Breast epithelium (tissue), 4 donors: ENCODE measurements at regions not wholly inside any gene's neighbourhood (a gene's known extent, or its start where the extent isn't known, plus 50 kb on each side); places are given as distances from the start of the nearest gene placed in this dataset.

Experiments
- DNase-seq, 2 donors: peaks; one replicate each; pipeline ENCODE4 v3.0.0-alpha.2; 2019; ENCODE audit warnings: low spot score in 2 of 2
- H3K27ac ChIP-seq, 2 donors: fragments of 200-600 bp; sonication (generic) in 1 of 2; one replicate each; pipeline ENCODE4 v1.5.1; 2016 to 2019; ENCODE audit warnings: mild to moderate bottlenecking in 1 of 2
- H3K27me3 ChIP-seq, 2 donors: fragments of 200-600 bp; sonication (generic) in 1 of 2; one replicate each; pipeline versions ENCODE4 v1.5.1 to v1.6.0; 2017 to 2019; ENCODE audit warnings: control low read depth in 1 of 2, mild to moderate bottlenecking in 1 of 2
- H3K36me3 ChIP-seq: fragments of 200-600 bp; one replicate; pipeline ENCODE4 v1.5.1; 2019
- H3K4me1 ChIP-seq, 2 donors: fragments of 200-600 bp; sonication (generic); one replicate each; pipeline ENCODE4 v1.5.1; 2016 to 2019; ENCODE audit warnings: control low read depth in 1 of 2
- H3K4me3 ChIP-seq, 3 donors: fragments of 200-600 bp; sonication (generic); 1 replicate in 2 of 3; 2 replicates in 1 of 3; pipeline ENCODE4 v1.5.1; 2016 to 2019; ENCODE audit warnings: mild to moderate bottlenecking in 3 of 3, moderate library complexity in 2 of 3
- H3K9me3 ChIP-seq, 2 donors: fragments of 200-600 bp; sonication (generic) in 1 of 2; one replicate each; pipeline ENCODE4 v1.5.1; 2016 to 2019; ENCODE audit warnings: control low read depth in 1 of 2
- POLR2A ChIP-seq: fragments of 450-650 bp; IDR thresholded peaks from one replicate; pipeline ENCODE4 v1.6.1; 2016; ENCODE audit warnings: antibody characterized with exemption, mild to moderate bottlenecking, moderate library complexity
- POLR2AphosphoS5 ChIP-seq, 3 donors: sonication (generic); formaldehyde crosslinking; IDR thresholded peaks; one replicate each; pipeline ENCODE4 v1.6.1; 2017; ENCODE audit warnings: antibody characterized with exemption in 3 of 3
- intact Hi-C: fragments of 100-400 bp; cut with DNase I; formaldehyde crosslinking; loops from one replicate; pipeline ENCODE4 v1.15.1; 2023; ENCODE audit warnings: low total_unique reads
- TF ChIP-seq, protein P1 (sequence below), 3 donors: fragments of 450-650 bp; IDR thresholded peaks; one replicate each; pipeline ENCODE4 v1.5.1; 2016 to 2017; ENCODE audit warnings: antibody characterized with exemption in 3 of 3, mild to moderate bottlenecking in 3 of 3, moderate library complexity in 3 of 3

- H3K27me3 ChIP-seq: no peaks in the 10 kb centered on the region
- H3K9me3 ChIP-seq: no peaks in the 10 kb centered on the region
- H3K27ac ChIP-seq: no peak overlapping the region
- intact Hi-C loops: no loop called here
- H3K4me3 ChIP-seq: no peak overlapping the region
- H3K4me1 ChIP-seq: no peaks in the 10 kb centered on the region
- TF ChIP-seq POLR2A: no peak
- TF ChIP-seq, protein P1, sequence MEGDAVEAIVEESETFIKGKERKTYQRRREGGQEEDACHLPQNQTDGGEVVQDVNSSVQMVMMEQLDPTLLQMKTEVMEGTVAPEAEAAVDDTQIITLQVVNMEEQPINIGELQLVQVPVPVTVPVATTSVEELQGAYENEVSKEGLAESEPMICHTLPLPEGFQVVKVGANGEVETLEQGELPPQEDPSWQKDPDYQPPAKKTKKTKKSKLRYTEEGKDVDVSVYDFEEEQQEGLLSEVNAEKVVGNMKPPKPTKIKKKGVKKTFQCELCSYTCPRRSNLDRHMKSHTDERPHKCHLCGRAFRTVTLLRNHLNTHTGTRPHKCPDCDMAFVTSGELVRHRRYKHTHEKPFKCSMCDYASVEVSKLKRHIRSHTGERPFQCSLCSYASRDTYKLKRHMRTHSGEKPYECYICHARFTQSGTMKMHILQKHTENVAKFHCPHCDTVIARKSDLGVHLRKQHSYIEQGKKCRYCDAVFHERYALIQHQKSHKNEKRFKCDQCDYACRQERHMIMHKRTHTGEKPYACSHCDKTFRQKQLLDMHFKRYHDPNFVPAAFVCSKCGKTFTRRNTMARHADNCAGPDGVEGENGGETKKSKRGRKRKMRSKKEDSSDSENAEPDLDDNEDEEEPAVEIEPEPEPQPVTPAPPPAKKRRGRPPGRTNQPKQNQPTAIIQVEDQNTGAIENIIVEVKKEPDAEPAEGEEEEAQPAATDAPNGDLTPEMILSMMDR (IDR thresholded peaks at IDR 0.05): no peak
- no peaks in the 10 kb centered on the region for H3K36me3 ChIP-seq
- no peak for DNase-seq
These were observed 537.4 kb upstream of the LUZP2 start for GRCh38 chr11:23959462-23959861.

GRCh38 chr11:23961503-23962338 is 535.1 kb upstream of the LUZP2 start:
- intact Hi-C loops: no loop called here
- TF ChIP-seq, protein P1 (IDR thresholded peaks at IDR 0.05): no peak
- no peak for TF ChIP-seq POLR2AphosphoS5 (IDR thresholded peaks at IDR 0.05)
- Histone ChIP-seq H3K4me3 (no peak overlapping the region), H3K9me3 (no peaks in the 10 kb centered on the region), H3K4me1 (no peaks in the 10 kb centered on the region), H3K27ac (no peak overlapping the region), H3K36me3 (no peaks in the 10 kb centered on the region), H3K27me3 (no peaks in the 10 kb centered on the region)
- DNase-seq: no peak

- Histone ChIP-seq H3K27ac (no peak overlapping the region), H3K9me3 (no peaks in the 10 kb centered on the region), H3K36me3 (no peaks in the 10 kb centered on the region), H3K27me3 (no peaks in the 10 kb centered on the region), H3K4me1 (no peaks in the 10 kb centered on the region), H3K4me3 (no peak overlapping the region)
- intact Hi-C loops: no loop called here
- TF ChIP-seq POLR2A (no peak), POLR2AphosphoS5 (IDR thresholded peaks at IDR 0.05) (no peak)
- TF ChIP-seq, protein P1 (IDR thresholded peaks at IDR 0.05): no peak
- DNase-seq: no peak
These were observed 523.6 kb upstream of the LUZP2 start for GRCh38 chr11:23973244-23973643.

DNA sequence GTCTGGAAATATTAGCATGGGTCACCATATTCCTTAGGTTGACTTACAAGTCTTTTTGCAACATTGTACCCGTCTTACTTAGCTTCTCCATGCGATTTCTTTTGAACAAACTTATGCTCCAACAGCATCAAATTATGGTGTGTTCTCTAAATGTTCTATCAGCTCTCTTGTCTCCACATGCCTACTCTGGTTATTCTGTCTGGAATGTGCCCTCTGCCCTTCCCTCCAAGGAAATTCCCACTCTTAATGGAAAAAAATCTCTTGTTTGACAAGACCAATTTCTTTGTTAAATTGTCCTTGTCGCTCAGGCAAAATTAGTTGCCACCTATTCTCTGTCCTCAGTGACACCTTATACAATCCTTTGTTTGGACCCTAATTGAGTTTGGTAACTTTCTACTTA is 522.8 kb upstream of the LUZP2 start:
- H3K4me3 ChIP-seq: no peak overlapping the region
- no peaks in the 10 kb centered on the region for H3K36me3 ChIP-seq
- no peak for TF ChIP-seq POLR2AphosphoS5 (IDR thresholded peaks at IDR 0.05)
- TF ChIP-seq, protein P1 (IDR thresholded peaks at IDR 0.05): no peak
- TF ChIP-seq POLR2A: no peak
- H3K27me3 ChIP-seq: no peaks in the 10 kb centered on the region
- no peak for DNase-seq
- no peaks in the 10 kb centered on the region for H3K9me3 ChIP-seq
- no peak overlapping the region for H3K27ac ChIP-seq
- H3K4me1 ChIP-seq: no peaks in the 10 kb centered on the region
- intact Hi-C loops: no loop called here

- H3K27me3 ChIP-seq: no peaks in the 10 kb centered on the region
- H3K4me1 ChIP-seq: no peaks in the 10 kb centered on the region
- no peak overlapping the region for H3K4me3 ChIP-seq
- no peaks in the 10 kb centered on the region for H3K9me3 ChIP-seq
- TF ChIP-seq POLR2AphosphoS5 (IDR thresholded peaks at IDR 0.05) (no peak), POLR2A (no peak)
- TF ChIP-seq, protein P1 (IDR thresholded peaks at IDR 0.05): no peak
- no peak overlapping the region for H3K27ac ChIP-seq
- intact Hi-C loops: no loop called here
- no peak for DNase-seq
- no peaks in the 10 kb centered on the region for H3K36me3 ChIP-seq
These were observed 522.3 kb upstream of the LUZP2 start for GRCh38 chr11:23974601-23975000.
